LNCaP clone FGC (cell line): ENCODE measurements at regions not wholly inside any gene's neighbourhood (a gene's known extent, or its start where the extent isn't known, plus 50 kb on each side); places are given as distances from the start of the nearest gene placed in this dataset.
A peak's percentile ranks its signal among the peaks of the same experiment; 100 is the strongest.

Experiments
- DNase-seq: peaks from one replicate; pipeline ENCODE4 v3.0.0-alpha.2; 2011; ENCODE audit warnings: low read depth
- H3K4me3 ChIP-seq: 2 replicates; pipeline ENCODE4 v1.5.1; 2011; ENCODE audit warnings: mild to moderate bottlenecking, low read depth, low read length, control low read depth
- CTCF ChIP-seq: IDR thresholded peaks from 2 replicates; pipeline ENCODE4 v1.5.1; 2012; ENCODE audit warnings: mild to moderate bottlenecking; ENCODE audit not compliant: control insufficient read depth, insufficient read depth; ENCODE audit errors: extremely low read depth

- no peak overlapping the region for H3K4me3 ChIP-seq
- no peak for TF ChIP-seq CTCF
- no peak for DNase-seq
Measured at GRCh38 chr5:54746777-54747398, 229.3 kb downstream of the SNX18 start.

DNA sequence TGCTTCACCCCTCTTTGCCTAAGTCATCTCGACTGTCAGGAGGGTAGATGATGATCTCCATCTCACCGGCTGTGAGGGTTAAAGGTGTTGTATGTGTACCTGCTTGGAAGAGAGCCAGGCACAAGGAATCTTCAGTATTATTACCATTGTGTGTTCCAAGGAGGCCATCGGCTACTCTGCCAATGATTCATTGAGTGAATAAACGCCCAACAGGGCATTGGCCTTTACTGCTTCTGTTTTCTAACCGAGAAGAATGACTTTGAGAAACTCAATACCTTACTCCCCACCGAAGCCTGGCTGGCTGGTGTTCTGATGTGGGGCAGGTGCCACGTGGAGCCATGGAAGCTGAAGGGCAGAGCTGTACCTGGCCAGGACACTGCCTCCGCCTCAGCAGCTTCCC is 228.8 kb downstream of the SNX18 start:
- no peak for TF ChIP-seq CTCF
- no peak overlapping the region for H3K4me3 ChIP-seq
- no peak for DNase-seq

GRCh38 chr5:54745599-54745998 is 228.0 kb downstream of the SNX18 start:
- no peak for TF ChIP-seq CTCF
- no peak overlapping the region for H3K4me3 ChIP-seq
- DNase-seq: no peak

GRCh38 chr5:54743997-54744788 is 226.6 kb downstream of the SNX18 start:
- no peak for TF ChIP-seq CTCF
- H3K4me3 ChIP-seq: no peak overlapping the region
- DNase-seq: no peak

DNA sequence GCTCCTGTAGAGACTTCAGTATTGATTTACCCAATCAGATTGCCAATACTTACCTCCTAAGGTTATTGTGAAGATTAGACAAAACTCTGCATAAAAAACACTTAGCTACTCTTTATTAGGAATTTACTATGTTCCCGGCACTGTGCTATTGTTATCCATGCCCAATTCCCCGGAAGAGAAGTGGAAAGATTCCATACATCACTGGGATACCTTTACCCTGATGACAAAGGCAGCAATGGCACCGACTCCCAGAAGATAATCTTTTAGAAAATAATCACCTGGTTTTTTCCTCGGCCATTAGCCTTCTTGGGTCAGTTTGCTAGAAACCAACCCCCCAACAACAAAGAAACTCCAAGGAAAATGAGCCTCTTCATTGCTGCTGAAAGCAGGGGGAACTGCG is 226.0 kb downstream of the SNX18 start:
- DNase-seq: no peak
- no peak for TF ChIP-seq CTCF
- no peak overlapping the region for H3K4me3 ChIP-seq

DNA sequence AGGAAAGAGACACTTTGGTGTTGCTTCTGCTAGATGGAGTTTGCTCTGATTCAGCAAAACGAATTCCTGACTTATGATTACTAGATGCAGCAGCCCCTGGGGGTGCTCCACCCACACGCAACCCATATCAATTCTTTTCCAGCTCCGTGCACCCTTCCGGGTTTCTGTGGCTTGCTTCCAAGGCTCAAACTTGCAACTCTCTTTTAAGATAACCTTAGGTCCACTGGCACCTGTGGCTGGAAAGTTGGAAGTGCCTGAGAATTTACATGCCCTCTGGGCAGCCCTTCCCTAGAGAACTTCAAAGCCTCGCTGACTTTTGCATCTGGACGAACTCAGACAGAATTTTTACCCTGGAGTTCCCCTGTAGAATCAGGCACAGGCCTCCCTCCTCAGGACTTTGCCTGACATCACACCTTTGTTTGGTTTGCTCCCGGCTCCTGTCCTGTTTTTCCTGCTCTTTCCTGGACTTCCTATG is 224.9 kb downstream of the SNX18 start:
- DNase-seq: peak; percentile 27
- peak; percentile 46 for TF ChIP-seq CTCF
- no peak overlapping the region for H3K4me3 ChIP-seq
